HUES48 (cell line): ENCODE measurements at regions not wholly inside any gene's neighbourhood (a gene's known extent, or its start where the extent isn't known, plus 50 kb on each side); places are given as distances from the start of the nearest gene placed in this dataset.

Experiments used
- H3K27ac ChIP-seq: one replicate; pipeline ENCODE4 v1.7.0; 2013; ENCODE audit warnings: low read depth, low read length, inconsistent platforms
- H3K27me3 ChIP-seq: 2 replicates; pipeline ENCODE4 v1.6.1; 2013; ENCODE audit warnings: mild to moderate bottlenecking, low read length; ENCODE audit not compliant: control insufficient read depth, insufficient read depth
- H3K36me3 ChIP-seq: 2 replicates; pipeline ENCODE4 v1.6.1; 2013; ENCODE audit warnings: low read length; ENCODE audit not compliant: control insufficient read depth, insufficient read depth
- H3K4me1 ChIP-seq: 2 replicates; pipeline ENCODE4 v1.6.1; 2013; ENCODE audit warnings: mild to moderate bottlenecking, low read length; ENCODE audit not compliant: control insufficient read depth, insufficient read depth
- H3K4me3 ChIP-seq: 2 replicates; pipeline ENCODE4 v1.5.1; 2013; ENCODE audit warnings: mild to moderate bottlenecking, low read depth, low read length
- H3K9ac ChIP-seq: 2 replicates; pipeline ENCODE4 v1.6.1; 2013; ENCODE audit warnings: mild to moderate bottlenecking, low read depth, low read length, moderate library complexity
- H3K9me3 ChIP-seq: 2 replicates; pipeline ENCODE4 v1.6.1; 2013; ENCODE audit warnings: low read length; ENCODE audit not compliant: control insufficient read depth, insufficient read depth

DNA sequence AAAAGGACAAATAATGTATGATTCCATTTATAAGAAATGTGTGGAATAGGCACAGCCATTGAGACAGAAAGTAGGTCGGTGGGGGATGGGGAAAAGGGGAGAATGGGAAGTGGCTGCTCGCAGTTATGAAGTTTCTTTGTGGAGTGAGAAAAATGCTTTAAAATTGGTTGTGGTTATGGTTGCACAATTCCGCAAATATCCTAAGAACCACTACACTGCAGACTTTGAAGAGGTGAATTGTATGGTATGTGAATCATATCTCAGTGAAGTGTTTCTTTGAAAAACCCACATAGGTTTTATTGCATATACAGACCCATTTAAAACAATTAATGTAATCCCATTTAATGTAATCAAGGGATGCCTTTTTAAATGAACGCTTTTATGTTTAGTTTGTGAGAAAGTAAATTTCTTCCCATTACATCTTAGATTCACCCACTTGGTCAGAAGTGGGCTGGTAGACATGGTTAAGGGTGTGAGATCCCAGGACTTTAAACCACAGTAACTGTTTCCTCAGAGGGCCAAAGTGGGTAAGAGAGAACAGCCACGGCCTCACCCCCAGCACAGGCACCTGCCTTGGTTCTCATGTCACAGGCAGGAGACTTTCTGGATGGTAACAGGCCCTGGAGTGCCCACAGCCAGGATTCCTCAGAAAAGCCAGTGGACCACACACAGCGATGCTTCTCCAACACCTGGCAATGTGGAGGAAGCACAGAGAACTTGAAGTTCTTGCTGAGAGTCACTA, 119.3 kb upstream of the GJB6 start:
- H3K27me3 ChIP-seq, result 0 out of 2 replicates have a peak, but pooled peaks cover 4% of the 10 kb centered on the region
- H3K9ac ChIP-seq, result no peak overlapping the region
- no peaks in the 10 kb centered on the region for H3K9me3 ChIP-seq
- no peak overlapping the region for H3K27ac ChIP-seq
- H3K36me3 ChIP-seq, result no peaks in the 10 kb centered on the region
- H3K4me1 ChIP-seq, result peaks cover 9% of the 10 kb centered on the region; the same call in 1 of the 2 replicates
- no peak overlapping the region for H3K4me3 ChIP-seq

DNA sequence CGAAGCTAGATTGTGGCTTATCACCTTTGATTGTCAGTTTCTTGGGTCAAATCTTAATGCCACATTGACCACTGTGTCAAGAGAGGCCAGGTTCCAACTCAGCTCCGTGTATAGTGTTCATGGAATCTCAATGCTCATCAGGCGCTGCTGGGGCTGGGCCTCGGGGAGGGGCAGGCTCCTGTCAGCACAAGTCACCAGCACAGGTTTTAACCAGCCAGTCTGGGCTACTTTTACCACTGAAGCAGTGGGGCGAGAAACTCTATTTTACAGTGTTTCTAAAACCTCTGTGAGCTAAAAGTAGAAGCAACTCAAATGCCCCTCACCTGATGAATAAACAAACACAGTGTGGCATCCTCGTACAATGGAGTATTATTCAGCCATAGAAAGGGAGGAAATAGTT, 118.7 kb upstream of the GJB6 start:
- 0 out of 2 replicates have a peak, but pooled peaks cover 4% of the 10 kb centered on the region for H3K27me3 ChIP-seq
- no peak overlapping the region for H3K9ac ChIP-seq
- H3K4me3 ChIP-seq, result no peak overlapping the region
- no peaks in the 10 kb centered on the region for H3K9me3 ChIP-seq
- H3K4me1 ChIP-seq, result peaks cover 9% of the 10 kb centered on the region; the same call in 1 of the 2 replicates
- no peaks in the 10 kb centered on the region for H3K36me3 ChIP-seq
- H3K27ac ChIP-seq, result no peak overlapping the region

DNA sequence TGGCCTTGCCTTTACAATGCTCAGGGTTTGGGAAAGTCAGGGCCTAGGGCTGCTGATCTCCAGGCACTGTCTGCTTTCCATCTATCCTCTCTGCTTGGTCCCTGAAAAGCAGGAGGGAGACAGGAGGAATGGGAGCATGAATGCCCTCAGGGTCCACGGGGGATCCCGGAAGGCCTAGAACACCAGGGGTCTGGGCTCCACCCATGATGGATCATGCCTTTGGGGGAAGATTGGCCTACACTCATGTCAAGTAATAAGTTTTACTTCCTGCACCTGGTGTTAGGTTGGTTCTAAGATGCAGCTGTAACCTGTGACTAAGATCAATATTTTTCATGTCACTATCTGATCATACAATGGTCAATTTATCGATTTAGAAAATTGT, 118.3 kb upstream of the GJB6 start:
- Histone ChIP-seq H3K9me3 (no peaks in the 10 kb centered on the region), H3K4me3 (no peak overlapping the region), H3K4me1 (peaks cover 9% of the 10 kb centered on the region; the same call in 1 of the 2 replicates), H3K9ac (no peak overlapping the region), H3K36me3 (no peaks in the 10 kb centered on the region), H3K27ac (no peak overlapping the region), H3K27me3 (0 out of 2 replicates have a peak, but pooled peaks cover 4% of the 10 kb centered on the region)

DNA sequence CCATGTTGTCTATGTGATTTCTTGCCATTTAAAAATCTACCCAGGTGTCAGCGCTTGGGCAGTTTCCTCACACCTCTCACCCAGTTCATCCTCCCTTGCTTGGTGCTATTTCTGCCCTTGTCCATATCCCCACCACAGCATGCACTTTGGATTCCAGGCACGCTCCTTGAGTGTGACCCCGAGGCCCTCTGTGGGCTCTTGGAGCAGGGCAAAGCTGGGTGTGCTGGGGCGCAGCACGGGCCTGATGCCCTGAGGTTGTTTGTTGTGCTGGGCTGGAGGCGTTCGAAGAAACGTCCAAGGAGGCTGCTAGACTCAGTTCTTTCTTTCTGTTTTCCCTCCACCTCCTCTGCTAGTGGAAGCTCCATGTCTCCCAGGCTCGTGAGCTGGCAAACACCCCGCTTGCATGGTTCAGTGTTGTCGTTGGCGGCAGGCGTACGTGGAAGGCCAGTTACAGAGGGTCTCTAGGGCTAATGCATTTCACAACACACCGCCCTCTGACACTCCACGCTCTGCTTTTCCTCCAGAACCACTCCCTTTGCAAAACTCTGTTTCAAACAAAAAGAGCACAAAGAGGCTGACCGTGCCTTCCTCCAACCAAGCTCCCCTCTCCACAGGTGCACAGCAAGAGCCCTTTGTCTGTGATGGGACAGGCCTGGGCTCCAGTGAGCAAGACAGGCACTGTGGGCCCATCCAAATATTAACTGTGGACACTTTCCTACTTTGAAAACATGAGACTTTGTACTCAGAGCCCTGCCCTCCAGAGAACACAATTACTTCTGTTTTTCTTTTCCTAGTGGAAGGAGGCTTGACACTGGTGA, 117.7 kb upstream of the GJB6 start:
- H3K4me3 ChIP-seq, result no peak overlapping the region
- no peak overlapping the region for H3K9ac ChIP-seq
- peaks cover 9% of the 10 kb centered on the region; the same call in 1 of the 2 replicates for H3K4me1 ChIP-seq
- no peak overlapping the region for H3K27ac ChIP-seq
- 0 out of 2 replicates have a peak, but pooled peaks cover 3% of the 10 kb centered on the region for H3K27me3 ChIP-seq
- H3K9me3 ChIP-seq, result no peaks in the 10 kb centered on the region
- no peaks in the 10 kb centered on the region for H3K36me3 ChIP-seq

DNA sequence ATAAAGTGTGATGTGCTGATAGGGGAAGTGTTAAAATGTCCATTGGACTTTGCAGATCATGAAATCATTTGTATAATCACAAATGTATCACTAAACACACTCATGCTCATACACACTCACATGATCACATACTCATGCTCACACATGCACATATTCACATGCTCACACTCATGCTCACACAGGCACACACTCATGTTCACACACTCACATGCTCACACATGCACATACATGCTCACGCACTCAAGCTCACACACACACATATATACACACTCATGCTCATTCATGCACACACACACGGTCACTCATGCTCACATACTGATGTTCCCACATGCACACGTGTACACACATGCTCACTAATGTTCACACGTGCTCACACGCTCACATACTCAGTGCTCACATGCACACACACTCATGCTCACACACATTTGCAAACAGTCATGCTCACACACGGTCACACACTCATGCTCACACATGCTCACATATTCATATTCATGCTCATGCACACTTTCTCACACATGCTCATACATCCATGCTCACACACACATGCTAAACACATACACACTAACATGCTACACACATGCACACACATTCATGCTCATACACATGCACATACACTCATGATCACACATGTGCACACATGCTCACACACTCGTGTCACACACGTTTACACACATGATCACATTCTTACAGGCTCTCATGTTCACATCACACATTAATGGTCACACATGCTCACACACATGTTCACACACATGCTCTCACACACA, 116.7 kb upstream of the GJB6 start:
- peaks cover 9% of the 10 kb centered on the region; the same call in 1 of the 2 replicates for H3K4me1 ChIP-seq
- H3K36me3 ChIP-seq, result no peaks in the 10 kb centered on the region
- H3K27me3 ChIP-seq, result no peaks in the 10 kb centered on the region
- H3K9ac ChIP-seq, result no peak overlapping the region
- H3K27ac ChIP-seq, result no peak overlapping the region
- H3K9me3 ChIP-seq, result no peaks in the 10 kb centered on the region
- no peak overlapping the region for H3K4me3 ChIP-seq

DNA sequence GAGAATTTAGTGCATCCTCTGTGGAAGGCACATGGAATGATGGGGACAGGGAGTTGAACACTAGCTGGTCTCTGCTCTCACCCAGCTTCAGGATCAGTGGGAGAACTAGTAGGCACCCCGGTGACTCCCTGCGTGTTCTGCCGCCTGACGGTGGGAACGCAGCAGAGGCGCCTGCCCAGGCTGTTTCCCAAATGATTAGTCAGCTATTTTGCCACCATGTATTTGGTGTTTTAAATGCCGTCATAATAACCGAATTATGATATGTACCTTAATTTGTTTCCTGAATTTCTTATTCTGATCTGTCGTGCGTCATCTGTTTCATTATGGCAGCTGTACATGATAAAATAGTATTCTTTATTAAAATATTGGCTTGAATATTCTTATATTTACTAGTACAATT, 115.9 kb upstream of the GJB6 start:
- no peak overlapping the region for H3K9ac ChIP-seq
- H3K27me3 ChIP-seq, result no peaks in the 10 kb centered on the region
- peaks cover 9% of the 10 kb centered on the region; the same call in 1 of the 2 replicates for H3K4me1 ChIP-seq
- H3K4me3 ChIP-seq, result no peak overlapping the region
- no peaks in the 10 kb centered on the region for H3K36me3 ChIP-seq
- no peak overlapping the region for H3K27ac ChIP-seq
- no peaks in the 10 kb centered on the region for H3K9me3 ChIP-seq

GRCh38 chr13:20344836-20345490, 112.8 kb upstream of the GJB6 start:
- Histone ChIP-seq H3K9me3 (no peaks in the 10 kb centered on the region), H3K27ac (no peak overlapping the region), H3K4me3 (no peak overlapping the region), H3K9ac (no peak overlapping the region), H3K27me3 (no peaks in the 10 kb centered on the region), H3K36me3 (no peaks in the 10 kb centered on the region), H3K4me1 (peaks cover 8% of the 10 kb centered on the region; the same call in 1 of the 2 replicates)

DNA sequence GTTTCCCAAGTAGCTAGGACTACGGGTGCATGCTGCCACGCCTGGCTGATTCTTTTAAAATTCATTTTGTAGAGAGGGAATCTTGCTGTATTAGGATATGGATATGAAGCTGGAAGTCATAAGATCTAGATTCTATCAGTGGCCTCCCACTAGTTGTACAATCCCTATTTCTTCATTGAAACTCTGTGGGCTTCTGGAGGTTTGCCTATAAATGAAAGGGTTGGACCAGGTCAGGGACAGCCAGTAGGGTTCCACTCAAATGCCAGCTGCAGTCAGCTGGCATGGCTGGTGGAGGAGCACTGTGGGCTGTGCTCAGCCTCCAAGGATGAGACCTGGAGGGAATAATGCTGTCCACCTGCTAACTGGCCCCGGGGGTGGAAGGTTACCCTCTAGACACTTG, 110.2 kb upstream of the GJB6 start:
- no peak overlapping the region for H3K9ac ChIP-seq
- H3K4me3 ChIP-seq, result no peak overlapping the region
- H3K27me3 ChIP-seq, result no peaks in the 10 kb centered on the region
- no peak overlapping the region for H3K27ac ChIP-seq
- no peaks in the 10 kb centered on the region for H3K36me3 ChIP-seq
- H3K4me1 ChIP-seq, result 0 out of 2 replicates have a peak, but pooled peaks cover 4% of the 10 kb centered on the region
- no peaks in the 10 kb centered on the region for H3K9me3 ChIP-seq

- Histone ChIP-seq H3K27me3 (no peaks in the 10 kb centered on the region), H3K36me3 (no peaks in the 10 kb centered on the region), H3K9me3 (no peaks in the 10 kb centered on the region), H3K9ac (no peak overlapping the region), H3K27ac (no peak overlapping the region), H3K4me1 (0 out of 2 replicates have a peak, but pooled peaks cover 4% of the 10 kb centered on the region), H3K4me3 (no peak overlapping the region)
These were observed 108.6 kb upstream of the GJB6 start for GRCh38 chr13:20340759-20341171.

GRCh38 chr13:20340136-20340758, 108.1 kb upstream of the GJB6 start:
- Histone ChIP-seq H3K27ac (no peak overlapping the region), H3K36me3 (no peaks in the 10 kb centered on the region), H3K27me3 (no peaks in the 10 kb centered on the region), H3K4me3 (no peak overlapping the region), H3K4me1 (0 out of 2 replicates have a peak, but pooled peaks cover 4% of the 10 kb centered on the region), H3K9me3 (no peaks in the 10 kb centered on the region), H3K9ac (no peak overlapping the region)
